ENCODE measurements at regions not wholly inside any gene's neighbourhood (a gene's known extent, or its start where the extent isn't known, plus 50 kb on each side); places are given as distances from the start of the nearest gene placed in this dataset.
"Not testable (repeated sequence)": the region's sequence is repeated elsewhere in the genome, so short reads cannot be mapped to it uniquely, and the experiment has no call there.

- Histone ChIP-seq H3K4me3 (ENCODE audit: control insufficient read depth in 1 of 7, extremely low read depth in 1 of 7, insufficient read depth in 4 of 7, low read depth in 2 of 7, low read length in 6 of 7) (no peak overlapping the region), H3K27ac (ENCODE audit: insufficient read depth in 1 of 2, low read depth in 1 of 2, low read length in 2 of 2, poor library complexity in 1 of 2, severe bottlenecking in 2 of 2) (peak overlapping the region in 1 of 2 experiments; percentile 22), H3K9me3 (ENCODE audit: control extremely low read depth in 1 of 5, control insufficient read depth in 4 of 5, insufficient read depth in 2 of 5, low read depth in 1 of 5, low read length in 4 of 5) (no peaks in the 10 kb centered on the region), H3K4me1 (ENCODE audit: control extremely low read depth in 1 of 4, control insufficient read depth in 4 of 4, insufficient read depth in 4 of 4, low read length in 3 of 4) (peaks cover 6 to 47% (median 23%) of the 10 kb centered on the region in 4 experiments), H3K36me3 (ENCODE audit: control insufficient read depth in 4 of 4, insufficient read depth in 4 of 4, low read length in 3 of 4) (no peaks in the 10 kb centered on the region), H3K27me3 (replicated peaks in 2 of 5; ENCODE audit: control insufficient read depth in 4 of 5, insufficient read depth in 5 of 5, low read length in 4 of 5) (no peaks in the 10 kb centered on the region)
- 100% methylated on average over 2 of the region's 3 CpGs for WGBS (ENCODE audit: insufficient coverage)
- DNase-seq: no peak
- ChIA-PET POLR2A (no interaction called here), CTCF (interaction anchor here (0.7 to 6.8 kb wide), 3 partner anchors 17 to 80 kb away, joined by 3 to 121 read pairs (median 3); a partner anchor contains a TSS)
Measured at GRCh38 chr6:27816906-27817305, 95.3 kb downstream of the OR2B2 start.

- no peaks in the 10 kb centered on the region for H3K36me3 ChIP-seq (ENCODE audit: control insufficient read depth in 4 of 4, insufficient read depth in 4 of 4, low read length in 3 of 4)
- H3K27ac ChIP-seq (ENCODE audit: insufficient read depth in 1 of 2, low read depth in 1 of 2, low read length in 2 of 2, poor library complexity in 1 of 2, severe bottlenecking in 2 of 2): peak overlapping the region in 1 of 2 experiments; percentile 27
- H3K9me3 ChIP-seq (ENCODE audit: control extremely low read depth in 1 of 5, control insufficient read depth in 4 of 5, insufficient read depth in 2 of 5, low read depth in 1 of 5, low read length in 4 of 5): no peaks in the 10 kb centered on the region
- CTCF ChIA-PET: interaction anchor here (1.1 kb wide), 1 partner anchor 79 kb away, joined by 4 read pairs; a partner anchor contains a TSS
- H3K4me1 ChIP-seq (ENCODE audit: control extremely low read depth in 1 of 4, control insufficient read depth in 4 of 4, insufficient read depth in 4 of 4, low read length in 3 of 4): peaks cover 16 to 58% (median 36%) of the 10 kb centered on the region in 4 experiments
- H3K4me3 ChIP-seq (ENCODE audit: control insufficient read depth in 1 of 7, extremely low read depth in 1 of 7, insufficient read depth in 4 of 7, low read depth in 2 of 7, low read length in 6 of 7): peak overlapping the region; percentile 17 to 86 (median 70)
- 2% methylated on average over 37 of the region's 40 CpGs for WGBS (ENCODE audit: insufficient coverage)
- POLR2A ChIA-PET: interaction anchor here (0.6 to 2.2 kb wide), 7 partner anchors 14 to 1708 kb away, joined by 3 to 22 read pairs (median 3); partner anchors contain the start of gene ZNF165
- H3K27me3 ChIP-seq (replicated peaks in 2 of 5; ENCODE audit: control insufficient read depth in 4 of 5, insufficient read depth in 5 of 5, low read length in 4 of 5): no peaks in the 10 kb centered on the region
- peak; percentile 96 to 98 (median 98) for DNase-seq
Measured at GRCh38 chr6:27814665-27815424, 97.4 kb downstream of the OR2B2 start.

GRCh38 chr6:27814415-27814664 lies 97.9 kb downstream of the OR2B2 start:
- CTCF ChIA-PET: interaction anchor here (1.1 kb wide), 1 partner anchor 79 kb away, joined by 4 read pairs; a partner anchor contains a TSS
- peak overlapping the region in 1 of 2 experiments; percentile 27 for H3K27ac ChIP-seq (ENCODE audit: insufficient read depth in 1 of 2, low read depth in 1 of 2, low read length in 2 of 2, poor library complexity in 1 of 2, severe bottlenecking in 2 of 2)
- H3K27me3 ChIP-seq (replicated peaks in 2 of 5; ENCODE audit: control insufficient read depth in 4 of 5, insufficient read depth in 5 of 5, low read length in 4 of 5); H3K9me3 ChIP-seq (ENCODE audit: control extremely low read depth in 1 of 5, control insufficient read depth in 4 of 5, insufficient read depth in 2 of 5, low read depth in 1 of 5, low read length in 4 of 5); H3K36me3 ChIP-seq (ENCODE audit: control insufficient read depth in 4 of 4, insufficient read depth in 4 of 4, low read length in 3 of 4); DNase-seq: not testable (repeated sequence)
- peaks cover 21 to 60% (median 37%) of the 10 kb centered on the region in 4 experiments for H3K4me1 ChIP-seq (ENCODE audit: control extremely low read depth in 1 of 4, control insufficient read depth in 4 of 4, insufficient read depth in 4 of 4, low read length in 3 of 4)
- POLR2A ChIA-PET: interaction anchor here (0.6 to 2.2 kb wide), 6 partner anchors 14 to 1708 kb away, joined by 3 to 22 read pairs (median 3); a partner anchor contains a TSS
- peak overlapping the region in 6 of 7 experiments; percentile 66 to 91 (median 72) for H3K4me3 ChIP-seq (ENCODE audit: control insufficient read depth in 1 of 7, extremely low read depth in 1 of 7, insufficient read depth in 4 of 7, low read depth in 2 of 7, low read length in 6 of 7)
- no CpG with 5 or more reads among the region's 24 CpGs for WGBS (ENCODE audit: insufficient coverage)

GRCh38 chr6:27812805-27813492 lies 99.2 kb downstream of the OR2B2 start:
- H3K4me1 ChIP-seq (ENCODE audit: control extremely low read depth in 1 of 4, control insufficient read depth in 4 of 4, insufficient read depth in 4 of 4, low read length in 3 of 4): peaks cover 27 to 67% (median 45%) of the 10 kb centered on the region in 4 experiments
- no peaks in the 10 kb centered on the region for H3K27me3 ChIP-seq (replicated peaks in 2 of 5; ENCODE audit: control insufficient read depth in 4 of 5, insufficient read depth in 5 of 5, low read length in 4 of 5)
- ChIA-PET CTCF (interaction anchor here (0.7 to 7.5 kb wide), 4 partner anchors 11 to 83 kb away, joined by 3 to 77 read pairs (median 4); a partner anchor contains a TSS), POLR2A (interaction anchor here (0.7 to 2.2 kb wide), 3 partner anchors 12 to 80 kb away, joined by 3 to 22 read pairs (median 4); a partner anchor contains a TSS)
- H3K9me3 ChIP-seq (ENCODE audit: control extremely low read depth in 1 of 5, control insufficient read depth in 4 of 5, insufficient read depth in 2 of 5, low read depth in 1 of 5, low read length in 4 of 5): no peaks in the 10 kb centered on the region
- H3K27ac ChIP-seq (ENCODE audit: insufficient read depth in 1 of 2, low read depth in 1 of 2, low read length in 2 of 2, poor library complexity in 1 of 2, severe bottlenecking in 2 of 2): peak overlapping the region in 1 of 2 experiments; percentile 89
- H3K36me3 ChIP-seq (ENCODE audit: control insufficient read depth in 4 of 4, insufficient read depth in 4 of 4, low read length in 3 of 4): no peaks in the 10 kb centered on the region
- WGBS (ENCODE audit: insufficient coverage): 93% methylated on average over 9 of the region's 14 CpGs
- H3K4me3 ChIP-seq (ENCODE audit: control insufficient read depth in 1 of 7, extremely low read depth in 1 of 7, insufficient read depth in 4 of 7, low read depth in 2 of 7, low read length in 6 of 7): peak overlapping the region in 3 of 7 experiments; percentile 66 to 91 (median 73)
- DNase-seq: peak in 1 of 3 donors; percentile 10

- Histone ChIP-seq H3K9me3 (ENCODE audit: control extremely low read depth in 1 of 5, control insufficient read depth in 4 of 5, insufficient read depth in 2 of 5, low read depth in 1 of 5, low read length in 4 of 5) (no peaks in the 10 kb centered on the region), H3K27ac (ENCODE audit: insufficient read depth in 1 of 2, low read depth in 1 of 2, low read length in 2 of 2, poor library complexity in 1 of 2, severe bottlenecking in 2 of 2) (peak overlapping the region in 1 of 2 experiments; percentile 89), H3K4me3 (ENCODE audit: control insufficient read depth in 1 of 7, extremely low read depth in 1 of 7, insufficient read depth in 4 of 7, low read depth in 2 of 7, low read length in 6 of 7) (peak overlapping the region in 3 of 7 experiments; percentile 16 to 91 (median 33)), H3K36me3 (ENCODE audit: control insufficient read depth in 4 of 4, insufficient read depth in 4 of 4, low read length in 3 of 4) (no peaks in the 10 kb centered on the region), H3K4me1 (ENCODE audit: control extremely low read depth in 1 of 4, control insufficient read depth in 4 of 4, insufficient read depth in 4 of 4, low read length in 3 of 4) (peaks cover 27 to 71% (median 48%) of the 10 kb centered on the region in 4 experiments), H3K27me3 (replicated peaks in 2 of 5; ENCODE audit: control insufficient read depth in 4 of 5, insufficient read depth in 5 of 5, low read length in 4 of 5) (no peaks in the 10 kb centered on the region)
- ChIA-PET POLR2A (interaction anchor here (0.7 to 1.6 kb wide), 4 partner anchors 12 to 60 kb away, joined by 3 to 5 read pairs (median 4); a partner anchor contains a TSS), CTCF (interaction anchor here (1.3 to 7.5 kb wide), 6 partner anchors 10 to 84 kb away, joined by 3 to 77 read pairs (median 5); a partner anchor contains a TSS)
- no peak for DNase-seq
- 100% methylated on average over 1 of the region's 6 CpGs for WGBS (ENCODE audit: insufficient coverage)
Measured at GRCh38 chr6:27812078-27812804, 100.0 kb downstream of the OR2B2 start.

- Histone ChIP-seq H3K4me3 (ENCODE audit: control insufficient read depth in 1 of 7, extremely low read depth in 1 of 7, insufficient read depth in 4 of 7, low read depth in 2 of 7, low read length in 6 of 7) (peak overlapping the region in 6 of 7 experiments; percentile 83 to 94 (median 86)), H3K27ac (ENCODE audit: insufficient read depth in 1 of 2, low read depth in 1 of 2, low read length in 2 of 2, poor library complexity in 1 of 2, severe bottlenecking in 2 of 2) (peak overlapping the region; percentile 74 to 89)
Measured at GRCh38 chr6:27811451-27811772, 100.8 kb downstream of the OR2B2 start.

More at GRCh38 chr6:27811451-27811772, 100.8 kb downstream of the OR2B2 start:
- Histone ChIP-seq H3K36me3 (ENCODE audit: control insufficient read depth in 4 of 4, insufficient read depth in 4 of 4, low read length in 3 of 4) (no peaks in the 10 kb centered on the region), H3K27me3 (replicated peaks in 2 of 5; ENCODE audit: control insufficient read depth in 4 of 5, insufficient read depth in 5 of 5, low read length in 4 of 5) (no peaks in the 10 kb centered on the region), H3K4me1 (ENCODE audit: control extremely low read depth in 1 of 4, control insufficient read depth in 4 of 4, insufficient read depth in 4 of 4, low read length in 3 of 4) (peaks cover 27 to 77% (median 56%) of the 10 kb centered on the region in 4 experiments), H3K9me3 (ENCODE audit: control extremely low read depth in 1 of 5, control insufficient read depth in 4 of 5, insufficient read depth in 2 of 5, low read depth in 1 of 5, low read length in 4 of 5) (no peaks in the 10 kb centered on the region)
- POLR2A ChIA-PET: interaction anchor here (0.7 to 2.4 kb wide), 5 partner anchors 13 to 81 kb away, joined by 3 to 18 read pairs (median 5); a partner anchor contains a TSS
- DNase-seq: no peak
- CTCF ChIA-PET: interaction anchor here (0.9 to 7.5 kb wide), 7 partner anchors 8 to 665 kb away, joined by 3 to 77 read pairs (median 5); a partner anchor contains a TSS

All from common myeloid progenitor, CD34-positive (primary cell).